ENCODE measurements at regions not wholly inside any gene's neighbourhood (a gene's known extent, or its start where the extent isn't known, plus 50 kb on each side); places are given as distances from the start of the nearest gene placed in this dataset.

GRCh38 chr1:90092441-90092840 is 97.5 kb downstream of the ZNF326 start:
- Histone ChIP-seq H3K36me3 (replicated peaks in 1 of 2; ENCODE audit: control insufficient read depth in 1 of 2, insufficient read depth in 2 of 2, low read length in 2 of 2) (no peaks in the 10 kb centered on the region), H3K9ac (ENCODE audit: insufficient read depth, low read depth, low read length) (no peak overlapping the region), H3K9me3 (ENCODE audit: low read length) (peaks cover 3% of the 10 kb centered on the region), H3K4me1 (ENCODE audit: insufficient read depth, low read length) (no peaks in the 10 kb centered on the region), H3K4me3 (replicated peaks in 1 of 3; ENCODE audit: insufficient read depth in 1 of 3, low read depth in 2 of 3, low read length in 3 of 3) (no peak overlapping the region), H3K4me2 (ENCODE audit: low read depth, low read length) (no peak overlapping the region), H2AFZ (ENCODE audit: low read length) (no peak overlapping the region), H4K20me1 (ENCODE audit: insufficient read depth, low read length) (no peaks in the 10 kb centered on the region), H3K27ac (ENCODE audit: extremely low read length, insufficient read depth, low read length) (no peak overlapping the region), H3K27me3 (ENCODE audit: control insufficient read depth in 1 of 2, insufficient read depth in 2 of 2, low read length in 2 of 2) (no peaks in the 10 kb centered on the region; a peak in 1 of 5 replicates), H3K79me2 (ENCODE audit: insufficient read depth, low read length) (no peaks in the 10 kb centered on the region)
- BruUV-seq (replicated peaks), result no TSS peak
- ChIA-PET CTCF (ENCODE audit: low intra/inter-chr PET ratio, low total read pairs) (no interaction called here), POLR2A (no interaction called here)
- 8% methylated on average over 3 of the region's 3 CpGs for WGBS (ENCODE audit: low lambda C conversion rate)
- ATAC-seq (no peak), DNase-seq (ENCODE audit: low spot score) (no peak), FAIRE-seq (no peak)
- in situ Hi-C loops (cut with HindIII; ENCODE audit: extremely low pct_ligation_motif_present, low pct_unique_long_range_greater_than_20kb) (no loop called here), intact Hi-C loops (cut with micrococcal nuclease; ENCODE audit: unreplicated experiment) (no loop called here)
- TF ChIP-seq PRMT3 (CRISPR knock-in tag; IDR thresholded peaks at IDR 0.05; ENCODE audit: borderline replicate concordance, low read depth), result no peak
- TF ChIP-seq NFYB (CRISPR knock-in tag; IDR thresholded peaks at IDR 0.05), result no peak
- no peak for TF ChIP-seq NPAS2 (CRISPR knock-in tag; IDR thresholded peaks at IDR 0.05; ENCODE audit: borderline replicate concordance)
- no peak for TF ChIP-seq ZNF772 (CRISPR knock-in tag; IDR thresholded peaks at IDR 0.05)
- no peak for TF ChIP-seq NBN (conservative IDR thresholded peaks at IDR 0.05)
- TF ChIP-seq CHCHD3 (CRISPR knock-in tag; IDR thresholded peaks at IDR 0.05), result no peak
- no peak for TF ChIP-seq ZNF24 (IDR thresholded peaks at IDR 0.05)
- TF ChIP-seq POLR2A (IDR thresholded peaks at IDR 0.05; ENCODE audit: insufficient read depth in 1 of 2, low read depth in 2 of 2, low read length in 2 of 2), result no peak
- no peak for TF ChIP-seq FOXM1 (CRISPR knock-in tag; IDR thresholded peaks at IDR 0.05)
- TF ChIP-seq ZNF614 (CRISPR knock-in tag; IDR thresholded peaks at IDR 0.05; ENCODE audit: borderline replicate concordance), result no peak
- TF ChIP-seq ZNF501 (CRISPR knock-in tag; IDR thresholded peaks at IDR 0.05), result no peak
- TF ChIP-seq MIXL1 (CRISPR knock-in tag; IDR thresholded peaks at IDR 0.05), result no peak

Small RNA genes lying in the stretch of these regions (small RNA-seq; reads per million reads assigned to genes)
- gene RNU6-695P (ENCODE audit: insufficient read depth in 2 of 3, insufficient read length in 3 of 3, low read depth in 2 of 3, low replicate concordance in 1 of 3), result 3.6 to 34.8 (median 10.7) reads per million in 3 experiments

Data from HepG2 (cell line).